Heart left ventricle (tissue), 16 donors: ENCODE measurements at regions not wholly inside any gene's neighbourhood (a gene's known extent, or its start where the extent isn't known, plus 50 kb on each side); places are given as distances from the start of the nearest gene placed in this dataset.

Source experiments
- ATAC-seq, 4 donors: fragments of 200-7000 bp; cut with Tn5 transposase; one replicate each; pipeline ENCODE4 v1.9.1; 2020 to 2022; ENCODE audit warnings: moderate library complexity in 4 of 4, mild to moderate bottlenecking in 3 of 4, moderate number of reproducible peaks in 1 of 4
- DNase-seq, 5 donors: peaks; one replicate each; pipeline ENCODE4 v3.0.0-alpha.2; 2020
- H3K27ac ChIP-seq, 12 donors: fragments of 200-600 bp; sonication (generic) in 4 of 12; one replicate each; pipeline versions ENCODE4 v1.5.0 to v1.8.0; 2016 to 2022; ENCODE audit warnings: mild to moderate bottlenecking in 2 of 12
- H3K27me3 ChIP-seq, 9 donors: fragments of 200-600 bp; sonication (generic) in 2 of 9; one replicate each; pipeline versions ENCODE4 v1.5.1 to v1.8.0; 2016 to 2022; ENCODE audit warnings: mild to moderate bottlenecking in 3 of 9
- H3K36me3 ChIP-seq, 9 donors: fragments of 200-600 bp; sonication (generic) in 2 of 9; one replicate each; pipeline versions ENCODE4 v1.5.0 to v1.8.0; 2018 to 2022; ENCODE audit warnings: mild to moderate bottlenecking in 2 of 9
- H3K4me1 ChIP-seq, 12 donors: fragments of 200-600 bp; sonication (generic) in 4 of 12; one replicate each; pipeline versions ENCODE4 v1.5.0 to v1.8.0; 2016 to 2022; ENCODE audit warnings: mild to moderate bottlenecking in 3 of 12
- H3K4me3 ChIP-seq, 12 donors: fragments of 200-600 bp; sonication (generic) in 4 of 12; one replicate each; pipeline versions ENCODE4 v1.5.0 to v1.8.0; 2017 to 2022; ENCODE audit warnings: mild to moderate bottlenecking in 9 of 12, moderate library complexity in 4 of 12
- H3K9me3 ChIP-seq, 12 donors: fragments of 200-600 bp; sonication (generic) in 4 of 12; one replicate each; pipeline versions ENCODE4 v1.5.0 to v1.8.0; 2016 to 2022; ENCODE audit warnings: mild to moderate bottlenecking in 1 of 12
- POLR2A ChIP-seq, 2 donors: fragments of 450-650 bp; IDR thresholded peaks; one replicate each; pipeline ENCODE4 v1.6.1; 2017; ENCODE audit warnings: antibody characterized with exemption in 2 of 2, mild to moderate bottlenecking in 2 of 2, moderate library complexity in 2 of 2
- WGBS, 4 donors: extraction: QIAGEN DNeasy Blood & Tissue Kit in 2 of 4; methylation state at CpG; one replicate each; pipeline versions ENCODE4 v1.1.5 to v1.1.7; 2013 to 2018; 5-methylcytosine and 5-hydroxymethylcytosine counted together
- intact Hi-C, 10 donors: fragments of 100-400 bp; cut with DNase I; formaldehyde crosslinking; loops; one replicate each; pipeline versions ENCODE4 v1.11.1 to v1.14.2; 2022
- TF ChIP-seq, protein P1 (sequence below), 12 donors: fragments of 200-600 bp; sonication (generic) in 4 of 12; IDR thresholded peaks; one replicate each; pipeline versions ENCODE4 v1.5.0 to v1.8.0; 2018 to 2022; ENCODE audit warnings: antibody characterized with exemption in 12 of 12, mild to moderate bottlenecking in 5 of 12
- donor health status: ischemic (EF 13 %, LVEDD 7.1; RV severe dilation, severe dysfunction).
- donor health status: healthy with polysubstance abuse.
- donor health status: DM: no; HTN: yes; CAD: no.
- donor health status: DM: no; HTN: no; CAD: no.
- donor health status: ischemic (EF 25% LVEDD 6.9; RV normal size, moderate dysfunction).
- donor health status: ischemic (EF 25% LVEDD 5.7; RV mildly dilated, moderate dysfunction).
- donor health status: healthy.
- donor health status: DM: yes; HTN: yes; CAD: no.
- donor health status: ischemic (EF 35%, LVEDD 5.7; RV mildly dilated, moderate dysfunction).
- donor health status: nonischemic (EF 11% LVEDD 7.7; RV severe dilation, severe dysfunction).
- donor health status: DM: yes; HTN: yes; CAD: no.
- donor health status: PGD.
- donor health status: ischemic (EF 29% LVEDD 5.4; RV normal size, mild dysfunction).
- donor health status: nonischemic (EF 23%, LVEDD 6.1; RV moderate dilation, normal function).

DNA sequence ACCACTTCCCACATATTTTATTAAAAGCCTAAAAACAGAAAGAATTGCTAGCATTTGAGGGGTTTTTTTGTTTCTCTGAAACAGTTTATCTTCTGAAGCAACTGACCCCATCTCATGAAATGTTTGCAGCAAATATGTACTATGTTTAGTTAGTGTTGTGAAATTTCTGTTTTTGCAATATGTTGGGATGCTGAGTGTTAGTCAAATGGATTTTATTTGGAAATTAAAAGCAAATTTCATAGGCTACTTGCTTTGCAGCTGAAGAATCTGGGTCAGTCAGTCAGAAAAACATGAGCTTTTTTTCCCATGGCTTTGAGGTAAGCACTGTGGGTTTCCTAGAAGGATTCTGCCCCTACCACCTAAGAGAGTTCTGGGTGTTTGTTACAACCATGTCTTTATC lies 184.9 kb upstream of the DKK2 start:
- DNase-seq (no peak), ATAC-seq (no peak)
- no peaks in the 10 kb centered on the region for H3K27me3 ChIP-seq
- no peaks in the 10 kb centered on the region for H3K9me3 ChIP-seq
- intact Hi-C loops: no loop called here
- H3K27ac ChIP-seq: no peak overlapping the region
- TF ChIP-seq, protein P1, sequence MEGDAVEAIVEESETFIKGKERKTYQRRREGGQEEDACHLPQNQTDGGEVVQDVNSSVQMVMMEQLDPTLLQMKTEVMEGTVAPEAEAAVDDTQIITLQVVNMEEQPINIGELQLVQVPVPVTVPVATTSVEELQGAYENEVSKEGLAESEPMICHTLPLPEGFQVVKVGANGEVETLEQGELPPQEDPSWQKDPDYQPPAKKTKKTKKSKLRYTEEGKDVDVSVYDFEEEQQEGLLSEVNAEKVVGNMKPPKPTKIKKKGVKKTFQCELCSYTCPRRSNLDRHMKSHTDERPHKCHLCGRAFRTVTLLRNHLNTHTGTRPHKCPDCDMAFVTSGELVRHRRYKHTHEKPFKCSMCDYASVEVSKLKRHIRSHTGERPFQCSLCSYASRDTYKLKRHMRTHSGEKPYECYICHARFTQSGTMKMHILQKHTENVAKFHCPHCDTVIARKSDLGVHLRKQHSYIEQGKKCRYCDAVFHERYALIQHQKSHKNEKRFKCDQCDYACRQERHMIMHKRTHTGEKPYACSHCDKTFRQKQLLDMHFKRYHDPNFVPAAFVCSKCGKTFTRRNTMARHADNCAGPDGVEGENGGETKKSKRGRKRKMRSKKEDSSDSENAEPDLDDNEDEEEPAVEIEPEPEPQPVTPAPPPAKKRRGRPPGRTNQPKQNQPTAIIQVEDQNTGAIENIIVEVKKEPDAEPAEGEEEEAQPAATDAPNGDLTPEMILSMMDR (IDR thresholded peaks at IDR 0.05): no peak
- no peak for TF ChIP-seq POLR2A (IDR thresholded peaks at IDR 0.05)
- H3K4me3 ChIP-seq: no peak overlapping the region
- H3K4me1 ChIP-seq: no peaks in the 10 kb centered on the region
- no peaks in the 10 kb centered on the region for H3K36me3 ChIP-seq

DNA sequence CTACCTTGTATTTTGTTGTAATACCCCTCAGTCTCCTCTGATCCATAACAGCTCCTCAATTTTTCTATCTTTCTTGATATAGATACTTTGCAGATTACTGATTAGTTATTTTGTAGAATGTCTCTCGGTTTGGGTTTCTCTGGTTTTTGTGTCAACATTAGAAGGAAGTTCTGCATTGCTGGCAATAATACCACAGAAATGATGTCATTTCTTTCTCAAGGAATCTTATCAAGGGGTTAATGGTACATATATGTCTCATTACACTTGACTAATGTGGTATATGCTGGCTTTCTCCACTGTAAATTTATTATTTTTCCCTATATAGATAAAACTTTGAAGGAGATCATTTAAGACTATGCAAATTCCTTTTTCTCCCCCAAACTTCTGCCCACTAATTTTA lies 183.6 kb upstream of the DKK2 start:
- 39 to 57% (median 42%) methylated on average over 1 of the region's 1 CpG for WGBS, 4 donors
- TF ChIP-seq POLR2A (IDR thresholded peaks at IDR 0.05): no peak
- TF ChIP-seq, protein P1 (IDR thresholded peaks at IDR 0.05): no peak
- Histone ChIP-seq H3K4me1 (no peaks in the 10 kb centered on the region), H3K4me3 (no peak overlapping the region), H3K36me3 (no peaks in the 10 kb centered on the region), H3K27me3 (no peaks in the 10 kb centered on the region), H3K9me3 (no peaks in the 10 kb centered on the region), H3K27ac (no peak overlapping the region)
- intact Hi-C loops: no loop called here
- DNase-seq (no peak), ATAC-seq (no peak)

DNA sequence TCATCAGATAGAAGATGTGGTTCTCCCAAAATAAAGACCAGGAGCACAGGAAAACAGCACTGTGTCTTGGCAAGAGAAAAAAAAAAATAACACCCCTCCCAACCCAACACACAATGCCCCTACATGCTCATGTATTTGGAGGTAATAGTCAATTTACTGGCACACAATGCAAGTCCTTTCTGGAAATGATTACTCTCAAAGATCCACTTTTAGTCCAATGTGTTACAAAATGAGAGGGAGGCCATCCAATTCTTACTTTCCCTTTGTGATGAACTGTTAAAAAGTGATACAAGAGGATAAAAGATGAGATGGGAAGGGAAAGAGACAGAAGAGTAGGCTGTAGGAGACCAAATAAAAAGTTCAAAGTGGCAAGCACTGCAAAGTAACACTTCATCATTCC lies 180.3 kb upstream of the DKK2 start:
- TF ChIP-seq, protein P1 (IDR thresholded peaks at IDR 0.05): no peak
- TF ChIP-seq POLR2A (IDR thresholded peaks at IDR 0.05): no peak
- no peak for ATAC-seq
- intact Hi-C loops: no loop called here
- no peaks in the 10 kb centered on the region for H3K36me3 ChIP-seq
- no peak overlapping the region for H3K27ac ChIP-seq
- H3K4me3 ChIP-seq: no peak overlapping the region
- no peaks in the 10 kb centered on the region for H3K27me3 ChIP-seq
- no peaks in the 10 kb centered on the region for H3K9me3 ChIP-seq
- no peak for DNase-seq
- no peaks in the 10 kb centered on the region for H3K4me1 ChIP-seq

DNA sequence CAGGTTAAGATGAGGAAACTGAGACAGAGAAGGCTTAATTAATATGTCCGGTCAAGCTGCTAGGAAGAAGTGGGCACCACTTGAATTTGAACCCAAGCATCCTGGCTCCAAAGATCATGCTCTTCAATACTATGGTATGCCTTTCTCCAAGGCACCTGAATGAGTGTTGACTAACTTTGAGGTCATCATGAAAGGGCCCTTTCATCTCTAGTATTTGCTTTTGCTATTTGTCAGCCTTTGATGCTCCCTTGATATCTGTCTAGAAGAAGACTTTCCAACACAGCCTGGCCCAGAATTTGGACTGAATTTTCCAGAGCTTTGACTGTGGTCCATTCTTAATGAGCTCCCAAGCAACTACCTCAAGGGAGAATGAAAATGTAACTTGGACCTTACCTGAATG lies 179.1 kb upstream of the DKK2 start:
- no peak for ATAC-seq
- WGBS, 4 donors: 86 to 100% (median 91%) methylated on average over 1 of the region's 1 CpG
- intact Hi-C loops: no loop called here
- DNase-seq: no peak
- TF ChIP-seq, protein P1 (IDR thresholded peaks at IDR 0.05): no peak
- TF ChIP-seq POLR2A (IDR thresholded peaks at IDR 0.05): no peak
- no peak overlapping the region for H3K27ac ChIP-seq
- H3K36me3 ChIP-seq: no peaks in the 10 kb centered on the region
- no peak overlapping the region for H3K4me3 ChIP-seq
- H3K27me3 ChIP-seq: no peaks in the 10 kb centered on the region
- no peaks in the 10 kb centered on the region for H3K9me3 ChIP-seq
- H3K4me1 ChIP-seq: no peaks in the 10 kb centered on the region
